Lower leg skin (tissue), 3 donors: ENCODE measurements at regions not wholly inside any gene's neighbourhood (a gene's known extent, or its start where the extent isn't known, plus 50 kb on each side); places are given as distances from the start of the nearest gene placed in this dataset.

ENCODE experiments used
- POLR2A ChIP-seq, 2 donors: fragments of 450-650 bp; IDR thresholded peaks; one replicate each; pipeline ENCODE4 v1.6.1; 2016 to 2017; ENCODE audit warnings: antibody characterized with exemption in 2 of 2, mild to moderate bottlenecking in 1 of 2, moderate library complexity in 1 of 2
- TF ChIP-seq, protein P1 (sequence below), 3 donors: fragments of 450-650 bp; IDR thresholded peaks; one replicate each; pipeline ENCODE4 v1.5.1; 2016; ENCODE audit warnings: antibody characterized with exemption in 3 of 3, mild to moderate bottlenecking in 3 of 3, moderate library complexity in 2 of 3

DNA sequence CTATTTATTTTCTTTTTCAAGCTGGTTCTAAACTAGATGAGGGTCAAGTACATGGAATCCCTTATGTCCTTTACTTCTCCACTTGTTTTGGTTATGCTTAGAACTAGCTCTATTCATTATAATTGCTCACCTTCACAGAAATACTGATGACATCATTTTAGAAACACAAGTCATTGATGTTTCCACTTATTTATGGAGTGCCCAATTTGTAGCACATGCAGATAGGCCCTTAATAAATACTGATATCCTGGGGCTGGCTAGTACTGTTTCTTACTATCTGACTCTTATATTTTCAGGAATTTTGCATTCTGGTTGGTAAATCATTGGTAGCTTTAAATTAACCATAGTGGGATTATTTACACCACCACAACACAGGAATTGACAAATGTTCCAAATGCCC is 112.2 kb downstream of the NAA11 start:
- TF ChIP-seq, protein P1, sequence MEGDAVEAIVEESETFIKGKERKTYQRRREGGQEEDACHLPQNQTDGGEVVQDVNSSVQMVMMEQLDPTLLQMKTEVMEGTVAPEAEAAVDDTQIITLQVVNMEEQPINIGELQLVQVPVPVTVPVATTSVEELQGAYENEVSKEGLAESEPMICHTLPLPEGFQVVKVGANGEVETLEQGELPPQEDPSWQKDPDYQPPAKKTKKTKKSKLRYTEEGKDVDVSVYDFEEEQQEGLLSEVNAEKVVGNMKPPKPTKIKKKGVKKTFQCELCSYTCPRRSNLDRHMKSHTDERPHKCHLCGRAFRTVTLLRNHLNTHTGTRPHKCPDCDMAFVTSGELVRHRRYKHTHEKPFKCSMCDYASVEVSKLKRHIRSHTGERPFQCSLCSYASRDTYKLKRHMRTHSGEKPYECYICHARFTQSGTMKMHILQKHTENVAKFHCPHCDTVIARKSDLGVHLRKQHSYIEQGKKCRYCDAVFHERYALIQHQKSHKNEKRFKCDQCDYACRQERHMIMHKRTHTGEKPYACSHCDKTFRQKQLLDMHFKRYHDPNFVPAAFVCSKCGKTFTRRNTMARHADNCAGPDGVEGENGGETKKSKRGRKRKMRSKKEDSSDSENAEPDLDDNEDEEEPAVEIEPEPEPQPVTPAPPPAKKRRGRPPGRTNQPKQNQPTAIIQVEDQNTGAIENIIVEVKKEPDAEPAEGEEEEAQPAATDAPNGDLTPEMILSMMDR (IDR thresholded peaks at IDR 0.05): no peak
- TF ChIP-seq POLR2A (IDR thresholded peaks at IDR 0.05): no peak
